A673 (cell line): ENCODE measurements at regions not wholly inside any gene's neighbourhood (a gene's known extent, or its start where the extent isn't known, plus 50 kb on each side); places are given as distances from the start of the nearest gene placed in this dataset.

Source experiments
- BruUV-seq: library from RNA; stranded (reverse); fragments of 400-500 nt; replicated peaks from 2 replicates; lab custom pipeline; 2021; lab: Mats Ljungman, UMichigan
- CTCF ChIA-PET: fragments of 300-600 bp; sonication (Branson Sonifier 250); formaldehyde crosslinking; loops from one replicate; lab custom pipeline; 2022; ENCODE audit warnings: antibody characterized with exemption; lab: Charles Lee
- POLR2A ChIA-PET: fragments of 300-600 bp; sonication (Branson Sonifier 250); formaldehyde crosslinking; loops from one replicate; lab custom pipeline; 2022; ENCODE audit warnings: antibody characterized with exemption; ENCODE audit not compliant: low non-redundant PET; lab: Charles Lee
- DNase-seq: peaks from one replicate; pipeline ENCODE4 v3.0.0-alpha.2; 2015; ENCODE audit warnings: low spot score
- H3K27ac ChIP-seq: fragments of 200-600 bp; sonication (generic); 2 replicates; pipeline ENCODE4 v1.5.1; 2016; ENCODE audit warnings: mixed run types, low read depth, mild to moderate bottlenecking, mixed read lengths, antibody characterized with exemption, low read length; ENCODE audit not compliant: poor library complexity, severe bottlenecking
- H3K27me3 ChIP-seq: fragments of 200-600 bp; sonication (generic); replicated peaks from 2 replicates; pipeline ENCODE4 v1.6.1; 2017; ENCODE audit warnings: mixed run types, low read depth, mild to moderate bottlenecking, mixed read lengths, antibody characterized with exemption, low read length; ENCODE audit not compliant: insufficient read depth, poor library complexity
- H3K36me3 ChIP-seq: fragments of 200-600 bp; sonication (generic); 2 replicates; pipeline ENCODE4 v1.6.1; 2016; ENCODE audit warnings: mixed run types, mild to moderate bottlenecking, mixed read lengths, antibody characterized with exemption, low read length; ENCODE audit not compliant: insufficient read depth, poor library complexity, severe bottlenecking
- H3K4me1 ChIP-seq: fragments of 200-600 bp; sonication (generic); 2 replicates; pipeline ENCODE4 v1.6.1; 2017; ENCODE audit warnings: mixed run types, mild to moderate bottlenecking, mixed read lengths, antibody characterized with exemption, low read length; ENCODE audit not compliant: insufficient read depth, poor library complexity, severe bottlenecking
- H3K4me3 ChIP-seq: fragments of 200-600 bp; sonication (generic); 2 replicates; pipeline ENCODE4 v1.5.1; 2016; ENCODE audit warnings: low read depth, mixed run types, mild to moderate bottlenecking, mixed read lengths, low read length; ENCODE audit not compliant: poor library complexity, severe bottlenecking
- H3K9me3 ChIP-seq: fragments of 200-600 bp; sonication (generic); 2 replicates; pipeline ENCODE4 v1.6.1; 2016; ENCODE audit warnings: mixed run types, low read depth, mild to moderate bottlenecking, mixed read lengths, antibody characterized with exemption, low read length; ENCODE audit not compliant: poor library complexity, severe bottlenecking
- CTCF ChIP-seq: fragments of 300-800, 200-600 bp; sonication (generic); conservative IDR thresholded peaks from 2 replicates; pipeline ENCODE4 v1.5.1; 2017; ENCODE audit warnings: low read depth, mild to moderate bottlenecking, antibody characterized with exemption, low read length, moderate library complexity, mixed read lengths
- EZH2 ChIP-seq: fragments of 200-600 bp; sonication (generic); IDR thresholded peaks from 2 replicates; pipeline ENCODE4 v1.6.1; 2017; ENCODE audit warnings: borderline replicate concordance, low read depth, mild to moderate bottlenecking, mixed read lengths, antibody characterized with exemption, low read length; ENCODE audit not compliant: poor library complexity, severe bottlenecking
- intact Hi-C: fragments of 100-400 bp; cut with micrococcal nuclease; formaldehyde crosslinking; loops from one replicate; pipeline ENCODE4 v1.10.0; 2022; ENCODE audit not compliant: unreplicated experiment

GRCh38 chr2:207416111-207416510, 113.7 kb upstream of the CREB1 start:
- no peak overlapping the region for H3K4me3 ChIP-seq
- no peak overlapping the region for H3K27ac ChIP-seq
- no peaks in the 10 kb centered on the region for H3K4me1 ChIP-seq
- no TSS peak for BruUV-seq
- TF ChIP-seq CTCF, result no peak
- no peak for TF ChIP-seq EZH2
- intact Hi-C loops, result no loop called here
- no peak for DNase-seq
- no peaks in the 10 kb centered on the region for H3K36me3 ChIP-seq
- H3K27me3 ChIP-seq, result no peaks in the 10 kb centered on the region
- no peaks in the 10 kb centered on the region for H3K9me3 ChIP-seq
- CTCF ChIA-PET, result no interaction called here
- POLR2A ChIA-PET, result no interaction called here

- BruUV-seq, result no TSS peak
- Histone ChIP-seq H3K36me3 (no peaks in the 10 kb centered on the region), H3K4me1 (no peaks in the 10 kb centered on the region), H3K4me3 (no peak overlapping the region), H3K27me3 (peaks cover under 1% of the 10 kb centered on the region), H3K27ac (no peak overlapping the region), H3K9me3 (no peaks in the 10 kb centered on the region)
- CTCF ChIA-PET, result no interaction called here
- TF ChIP-seq EZH2 (no peak), CTCF (no peak)
- POLR2A ChIA-PET, result no interaction called here
- DNase-seq, result no peak
- intact Hi-C loops, result no loop called here
Measured at GRCh38 chr2:207416900-207417299, 112.9 kb upstream of the CREB1 start.

- H3K9me3 ChIP-seq, result no peaks in the 10 kb centered on the region
- no peak overlapping the region for H3K27ac ChIP-seq
- intact Hi-C loops, result no loop called here
- H3K27me3 ChIP-seq, result peaks cover 4% of the 10 kb centered on the region
- H3K4me3 ChIP-seq, result no peak overlapping the region
- no peaks in the 10 kb centered on the region for H3K4me1 ChIP-seq
- no TSS peak for BruUV-seq
- POLR2A ChIA-PET, result no interaction called here
- CTCF ChIA-PET, result no interaction called here
- TF ChIP-seq EZH2, result no peak
- no peak for TF ChIP-seq CTCF
- no peaks in the 10 kb centered on the region for H3K36me3 ChIP-seq
- no peak for DNase-seq
Measured at GRCh38 chr2:207417301-207417718, 112.5 kb upstream of the CREB1 start.
